COLO668 (cell line): ENCODE measurements at regions not wholly inside any gene's neighbourhood (a gene's known extent, or its start where the extent isn't known, plus 50 kb on each side); places are given as distances from the start of the nearest gene placed in this dataset.

ENCODE experiments used
- DNase-seq: peaks from one replicate; lab custom pipeline; 2025; ENCODE audit not compliant: unreplicated experiment; lab: John Stamatoyannopoulos, UW

DNA sequence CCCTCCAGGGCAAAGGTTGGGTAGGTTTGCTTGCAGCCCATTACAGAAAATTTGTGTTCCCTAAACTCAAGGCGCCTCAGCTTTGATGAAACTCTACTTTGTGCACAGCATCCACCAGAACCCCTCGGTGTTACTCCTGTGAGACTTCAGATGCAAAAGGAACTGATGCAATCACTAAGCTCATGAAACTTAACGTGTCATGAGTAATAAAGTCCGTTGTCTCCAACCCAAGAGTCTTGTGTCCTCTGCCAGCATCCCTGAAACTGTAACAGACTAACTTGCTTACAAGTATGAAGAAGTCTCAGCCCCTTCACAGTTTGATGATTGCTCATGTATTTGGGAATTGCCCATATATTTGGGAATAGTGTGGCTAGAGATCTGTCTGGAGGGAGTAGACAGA, 74.8 kb upstream of the MARCHF10 start:
- no peak for DNase-seq

DNA sequence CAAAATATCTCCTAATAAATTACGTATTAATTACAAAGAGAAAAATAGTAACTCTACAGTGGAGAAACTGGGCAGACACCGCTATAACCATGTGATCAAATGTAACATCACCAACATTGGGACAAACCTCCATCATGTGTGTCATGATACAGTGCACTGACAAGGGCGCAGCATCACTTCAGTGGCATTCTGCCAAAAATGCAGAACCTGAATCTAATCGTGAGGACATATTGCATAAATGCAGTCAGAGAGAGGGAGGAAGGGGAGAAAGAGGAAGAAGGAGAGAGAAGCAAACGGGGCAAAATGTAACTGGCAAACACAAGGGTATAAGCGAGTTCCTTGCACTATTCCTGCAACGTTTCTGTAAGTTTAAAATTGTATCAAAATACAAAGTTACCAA, 74.2 kb upstream of the MARCHF10 start:
- DNase-seq: no peak

DNA sequence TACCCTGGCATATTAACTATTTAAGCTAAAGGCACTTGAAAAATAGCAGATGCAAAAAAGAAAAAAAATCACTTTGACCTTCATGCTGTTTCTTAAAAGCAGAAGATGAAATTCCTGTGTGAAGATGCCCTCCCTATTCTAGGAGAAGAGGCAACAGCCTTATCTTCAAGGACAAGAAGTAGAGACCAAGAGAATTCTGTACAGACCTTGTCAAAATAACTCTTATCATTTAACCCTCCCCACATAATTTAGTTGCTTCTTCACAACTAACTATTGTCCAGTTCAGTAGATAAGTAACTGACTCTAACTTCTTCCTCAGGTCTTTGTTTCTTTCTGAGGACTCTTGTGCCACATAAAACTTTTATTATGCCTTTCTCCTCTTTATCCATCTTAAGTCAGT, 72.0 kb upstream of the MARCHF10 start:
- DNase-seq: no peak

DNA sequence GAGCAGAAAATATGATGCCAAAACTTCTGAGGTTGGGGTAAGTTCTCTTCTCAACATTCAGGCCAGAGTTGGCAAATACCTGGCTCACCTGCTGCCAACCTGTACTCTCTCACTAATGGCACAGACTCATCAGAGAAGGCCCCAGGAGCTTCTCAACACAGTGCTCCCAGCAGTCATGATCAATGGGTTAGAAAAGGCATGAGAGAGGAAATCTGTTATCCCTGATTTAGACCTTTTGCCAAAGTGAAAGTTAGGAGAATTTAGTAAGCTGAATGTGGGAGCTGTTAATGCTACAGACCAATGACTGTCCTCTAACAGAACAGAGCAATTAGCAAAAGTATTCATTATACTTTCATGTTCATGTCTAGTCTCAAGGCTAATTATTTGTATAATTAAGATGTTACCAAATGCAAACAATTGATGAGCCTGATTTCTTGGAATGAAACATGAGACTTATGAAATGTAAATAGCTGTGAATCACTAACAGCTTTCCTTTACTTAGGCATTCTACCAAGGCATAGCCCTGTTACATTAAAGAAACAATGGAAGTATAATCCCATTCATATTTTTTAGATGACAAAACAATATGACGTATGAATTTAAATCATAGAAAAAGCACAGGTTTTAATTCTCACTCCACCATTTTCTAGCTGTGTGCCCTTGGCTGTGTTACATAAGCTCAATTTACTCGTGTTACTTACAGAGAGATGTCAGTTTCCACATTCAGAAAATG, 68.7 kb upstream of the MARCHF10 start:
- no peak for DNase-seq

DNA sequence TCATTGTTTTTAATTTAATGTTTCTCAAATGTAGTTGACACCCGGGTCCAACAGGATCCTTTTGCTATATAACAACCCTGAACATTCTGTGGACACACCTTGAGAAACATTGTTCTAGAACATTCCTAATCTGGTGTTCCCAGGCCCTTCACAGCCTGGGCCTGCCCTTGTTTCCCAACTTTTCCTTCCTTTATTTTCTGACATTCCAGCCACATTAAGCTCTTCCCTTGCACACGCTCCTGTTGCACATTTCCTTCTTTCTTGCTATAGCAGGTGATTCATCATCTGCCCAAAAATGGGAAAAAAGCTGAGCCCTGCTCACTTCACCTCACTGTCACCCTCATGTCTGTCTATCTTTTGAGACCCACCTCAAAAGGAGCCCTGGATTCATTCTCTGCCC, 67.9 kb upstream of the MARCHF10 start:
- DNase-seq: no peak

DNA sequence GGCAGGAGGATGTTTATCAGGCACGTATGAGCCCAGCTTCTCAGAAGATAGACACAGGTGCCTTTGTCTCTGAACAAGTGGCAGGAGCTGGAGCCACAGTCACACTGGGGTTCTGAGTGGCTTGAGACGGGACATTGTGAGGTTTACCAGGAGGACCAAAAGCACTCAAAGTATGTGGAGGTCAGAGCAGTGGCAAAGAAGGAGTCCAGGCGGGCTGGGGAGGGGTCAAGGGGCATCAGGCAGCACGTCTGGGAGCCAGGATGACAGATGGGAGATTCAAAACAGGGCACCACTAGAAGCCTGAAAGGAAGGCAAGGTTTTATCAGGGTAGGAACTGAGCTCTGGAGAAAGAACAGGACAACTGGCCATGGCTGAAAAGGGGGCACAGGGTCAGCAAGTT, 67.2 kb upstream of the MARCHF10 start:
- no peak for DNase-seq

DNA sequence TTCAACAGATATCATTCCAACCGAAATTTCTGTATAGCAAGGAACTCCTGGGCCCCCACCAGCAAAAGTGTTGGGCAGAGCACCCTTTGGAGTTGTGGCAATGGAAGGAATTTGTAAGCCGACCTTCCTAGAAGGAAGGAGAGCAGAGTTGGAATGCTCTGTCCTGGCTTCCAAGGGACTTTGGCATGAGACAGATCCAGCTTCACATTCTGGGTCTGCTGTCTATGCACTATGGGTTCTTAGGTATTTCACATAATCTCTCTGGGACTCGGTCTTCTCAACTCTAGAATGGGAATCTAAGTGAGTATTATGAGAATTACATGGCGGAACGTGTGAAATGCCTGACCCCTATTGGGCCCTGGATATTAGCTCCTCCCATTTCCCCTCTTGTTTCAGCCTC, 63.2 kb upstream of the MARCHF10 start:
- no peak for DNase-seq

DNA sequence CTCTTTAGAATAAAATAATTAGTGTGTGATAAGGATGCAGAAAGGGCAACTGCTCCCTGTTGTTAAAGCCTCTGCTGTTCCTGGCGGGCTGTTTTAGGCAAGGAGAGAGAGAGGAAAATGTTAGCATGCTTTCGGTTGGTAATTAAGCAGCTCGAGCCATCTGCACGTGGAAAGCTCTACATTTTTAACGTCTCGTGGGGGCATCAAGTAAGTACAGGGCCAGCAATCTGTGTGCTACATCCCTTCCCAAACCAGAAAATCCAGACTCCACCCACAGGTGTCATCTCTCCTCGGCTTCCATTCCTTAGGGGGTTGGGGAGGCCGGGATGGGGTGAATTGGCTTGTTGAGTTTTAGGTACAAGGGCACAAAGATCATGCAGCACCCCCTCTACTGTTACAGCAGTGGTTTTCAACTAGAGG, 62.4 kb upstream of the MARCHF10 start:
- DNase-seq: peak; percentile 11

DNA sequence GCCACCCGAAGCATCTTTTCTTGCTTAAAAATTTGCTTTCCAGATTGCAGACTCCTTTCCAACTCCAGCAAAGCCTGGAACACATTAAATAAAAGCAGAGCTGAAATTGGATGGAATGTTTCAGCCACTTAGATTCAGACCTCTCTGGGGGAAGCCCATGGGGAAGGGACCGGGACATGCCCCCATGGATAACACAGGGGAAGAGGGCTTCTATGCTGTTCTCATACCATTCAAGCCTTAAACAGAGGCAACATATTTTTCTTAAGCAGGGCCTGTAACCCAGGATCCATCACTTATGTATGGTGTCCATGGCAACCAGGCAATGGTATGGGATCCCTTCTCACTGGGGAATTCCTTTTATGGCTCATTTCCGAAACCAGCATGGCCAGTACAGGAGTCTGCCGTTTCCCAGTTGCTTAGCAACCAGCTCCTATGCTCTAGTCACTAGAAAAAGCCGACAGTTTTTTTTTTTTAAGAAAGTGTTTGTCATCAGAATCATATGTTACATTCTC, 62.0 kb upstream of the MARCHF10 start:
- DNase-seq: peak; percentile 63

DNA sequence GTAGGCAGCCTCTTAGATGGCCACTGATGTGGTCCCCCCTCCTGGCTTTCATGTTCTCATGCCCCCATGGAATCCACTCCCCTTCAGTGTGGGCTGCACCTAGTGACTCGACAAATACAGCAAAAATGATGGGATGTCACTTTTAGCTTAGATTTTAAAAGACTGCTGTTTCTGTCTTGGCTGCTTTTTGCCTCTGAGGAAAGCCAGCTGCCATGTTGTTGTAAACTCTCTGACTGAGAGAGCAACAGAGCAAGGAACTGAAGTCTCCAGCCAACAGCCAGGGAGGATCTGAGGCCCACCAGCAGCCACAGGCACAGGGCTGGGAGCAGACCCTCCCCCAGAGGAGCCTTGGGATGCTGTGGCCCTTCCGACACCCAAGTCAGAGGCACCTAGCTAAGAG, 60.6 kb upstream of the MARCHF10 start:
- DNase-seq: no peak

DNA sequence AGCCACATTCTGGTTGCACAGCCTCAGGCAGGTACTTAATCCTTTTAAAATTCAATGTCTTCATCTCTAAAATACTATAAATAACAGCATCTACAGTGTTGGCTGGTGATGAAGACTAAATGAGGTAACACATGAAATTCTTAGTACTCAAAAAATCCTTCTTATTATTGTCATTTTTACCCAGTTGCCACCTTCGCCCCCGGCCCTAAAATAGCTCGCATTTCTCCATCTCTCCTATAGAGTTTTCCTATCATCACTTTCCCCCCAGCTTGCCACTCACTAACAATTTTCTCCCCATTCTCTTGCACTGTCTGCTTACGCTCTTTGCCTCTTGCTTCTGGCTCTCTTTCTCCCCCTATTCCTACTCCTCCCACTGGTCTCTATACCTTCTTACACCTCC, 59.9 kb upstream of the MARCHF10 start:
- no peak for DNase-seq

DNA sequence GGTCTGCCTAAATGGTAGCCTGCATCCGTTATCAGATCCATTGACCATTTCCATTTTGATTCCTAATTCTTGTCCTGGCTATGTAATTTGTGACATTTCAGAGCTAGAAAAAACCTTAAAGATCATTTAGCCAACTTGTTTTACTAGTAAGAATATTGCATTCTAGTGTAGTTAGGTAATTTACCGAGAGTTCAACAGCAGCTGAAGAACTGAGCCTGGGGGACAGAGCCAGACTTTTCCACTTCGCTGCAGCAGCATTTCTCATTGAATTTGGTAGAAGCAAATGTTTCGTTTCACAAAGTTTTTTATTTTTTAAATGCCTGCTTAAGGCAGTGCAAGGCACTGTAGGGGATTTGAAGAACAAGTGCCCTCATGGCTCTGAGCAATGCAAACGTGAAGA, 59.2 kb upstream of the MARCHF10 start:
- DNase-seq: no peak

DNA sequence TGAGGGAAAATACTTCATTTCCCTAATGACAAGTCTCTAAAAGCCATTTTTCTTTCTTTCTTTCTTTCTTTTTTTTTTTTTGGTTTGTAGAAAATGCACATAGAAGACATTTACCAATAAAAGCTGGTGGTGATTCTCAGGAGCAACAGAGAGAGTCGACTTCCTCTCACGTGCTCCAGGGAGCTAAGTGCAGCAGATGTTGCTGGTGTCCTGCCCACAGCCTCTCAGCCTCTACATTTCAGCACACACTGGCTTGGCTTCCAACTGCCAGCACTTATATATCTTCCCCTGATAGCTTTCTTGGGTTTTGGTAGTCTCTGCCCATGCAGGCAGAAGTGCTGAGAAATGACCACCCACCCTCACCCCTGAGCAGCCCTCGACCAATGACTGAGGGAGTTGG, 58.4 kb upstream of the MARCHF10 start:
- DNase-seq: no peak

DNA sequence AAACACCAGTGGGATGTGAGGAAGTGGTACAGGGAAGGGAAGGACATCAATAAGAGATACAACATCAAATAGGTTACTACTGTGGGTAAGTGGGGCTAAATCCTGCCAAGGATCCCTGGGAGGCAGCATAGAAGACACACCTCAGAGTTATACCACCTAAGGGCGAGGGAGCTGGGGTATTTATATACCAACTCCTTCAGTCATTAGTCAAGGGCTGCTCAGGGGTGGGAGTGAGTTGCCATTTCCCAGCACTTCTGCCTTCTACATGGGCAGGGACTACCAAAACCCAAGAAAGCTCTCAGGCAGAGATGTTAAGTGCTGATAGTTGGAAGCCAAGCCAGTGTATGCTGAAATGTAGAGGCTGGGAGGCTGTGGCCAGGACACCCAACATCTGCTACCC, 57.5 kb upstream of the MARCHF10 start:
- DNase-seq: no peak

DNA sequence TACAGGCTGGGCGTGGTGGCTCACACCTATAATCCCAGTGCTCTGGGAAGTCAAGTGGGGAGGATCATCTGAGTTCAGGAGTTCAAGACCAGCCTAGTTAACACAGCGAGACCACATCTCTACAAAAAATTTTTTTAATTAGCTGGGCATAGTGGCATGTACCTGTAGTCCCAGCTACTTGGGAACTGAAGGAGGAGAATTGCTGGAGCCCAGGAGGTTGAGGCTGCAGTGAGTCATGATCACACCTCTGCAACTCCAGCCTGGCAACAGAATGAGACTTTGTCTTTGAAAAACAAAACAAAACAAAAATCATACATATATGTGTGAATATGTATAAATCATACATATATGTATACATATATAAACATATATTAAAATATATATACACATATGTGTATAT, 54.1 kb upstream of the MARCHF10 start:
- no peak for DNase-seq

DNA sequence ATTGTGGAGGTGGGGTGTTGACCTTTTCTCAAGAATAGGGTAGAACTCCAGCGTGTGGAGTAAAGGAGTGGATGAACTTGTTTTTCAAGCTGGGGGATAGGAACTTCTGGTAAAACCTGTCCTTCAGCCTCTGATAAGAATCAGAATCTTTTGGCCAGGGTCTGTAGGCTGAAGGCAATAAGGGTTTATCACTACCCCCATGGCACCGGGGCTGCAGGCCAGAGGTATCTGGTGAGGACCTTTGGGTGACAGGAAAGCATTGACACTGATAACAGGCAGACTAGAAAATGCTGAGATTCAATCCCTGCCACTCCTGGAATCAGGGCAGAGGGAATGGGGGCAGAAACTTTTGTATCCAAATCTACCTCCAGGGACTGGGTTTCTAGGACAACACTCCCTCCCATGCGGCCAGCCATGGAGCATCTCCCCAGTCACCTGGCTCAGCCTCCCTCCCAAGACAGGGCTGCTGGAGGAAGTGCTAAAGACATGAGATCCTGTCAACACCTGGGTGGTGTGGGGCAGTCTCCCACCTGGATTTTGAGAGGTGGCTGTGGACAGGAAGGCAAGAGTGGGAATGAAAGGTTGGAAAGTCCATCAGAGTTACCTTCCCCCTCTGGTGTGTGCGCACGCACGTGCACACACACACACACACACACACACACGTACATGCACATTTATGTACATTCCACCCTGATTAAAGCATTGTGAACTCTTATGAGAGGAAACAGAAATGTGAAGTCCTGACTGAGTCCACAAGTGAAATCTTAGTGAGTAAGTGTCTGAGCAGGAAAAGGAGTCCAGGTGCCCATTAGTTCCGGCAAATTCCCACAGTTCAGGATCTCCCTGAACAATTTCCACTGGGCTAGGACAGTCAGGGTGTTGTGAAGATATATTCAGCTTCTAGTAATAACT, 53.1 kb upstream of the MARCHF10 start:
- no peak for DNase-seq

DNA sequence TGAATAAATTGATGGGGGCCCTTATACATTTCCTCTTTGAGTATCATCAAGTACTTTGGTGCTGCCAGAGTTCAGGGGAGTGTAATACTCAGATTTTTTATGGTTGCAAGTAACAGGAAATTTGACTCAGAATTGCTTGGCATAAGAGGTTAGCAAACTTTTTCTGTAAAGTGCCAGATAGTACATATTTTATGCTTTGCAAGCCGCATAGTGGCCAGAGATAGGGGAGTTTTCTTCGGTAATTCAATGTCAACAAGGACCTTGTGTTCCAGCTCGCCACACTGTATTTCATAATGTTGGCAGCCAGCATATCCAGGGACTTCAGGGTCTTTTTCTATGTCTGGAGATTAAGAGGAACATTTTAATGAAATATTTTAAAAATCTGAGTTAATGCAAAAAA, 51.0 kb upstream of the MARCHF10 start:
- DNase-seq: no peak
